ENCODE measurements at regions not wholly inside any gene's neighbourhood (a gene's known extent, or its start where the extent isn't known, plus 50 kb on each side); places are given as distances from the start of the nearest gene placed in this dataset.

GRCh38 chr17:36746381-36747053 lies 145.1 kb downstream of the MRM1 start:
- ChIA-PET POLR2A (no interaction called here), CTCF (no interaction called here)
- H3K4me3 ChIP-seq (ENCODE audit: control insufficient read depth in 1 of 7, extremely low read depth in 1 of 7, insufficient read depth in 4 of 7, low read depth in 2 of 7, low read length in 6 of 7): no peak overlapping the region
- H3K27ac ChIP-seq (ENCODE audit: insufficient read depth in 1 of 2, low read depth in 1 of 2, low read length in 2 of 2, poor library complexity in 1 of 2, severe bottlenecking in 2 of 2): no peak overlapping the region
- no peaks in the 10 kb centered on the region for H3K36me3 ChIP-seq (ENCODE audit: control insufficient read depth in 4 of 4, insufficient read depth in 4 of 4, low read length in 3 of 4)
- 93% methylated on average over 16 of the region's 18 CpGs for WGBS (ENCODE audit: insufficient coverage)
- no peaks in the 10 kb centered on the region for H3K4me1 ChIP-seq (ENCODE audit: control extremely low read depth in 1 of 4, control insufficient read depth in 4 of 4, insufficient read depth in 4 of 4, low read length in 3 of 4)
- DNase-seq: no peak
- peaks cover 0 to 2% (median 0%) of the 10 kb centered on the region in 5 experiments for H3K9me3 ChIP-seq (ENCODE audit: control extremely low read depth in 1 of 5, control insufficient read depth in 4 of 5, insufficient read depth in 2 of 5, low read depth in 1 of 5, low read length in 4 of 5)
- H3K27me3 ChIP-seq (replicated peaks in 2 of 5; ENCODE audit: control insufficient read depth in 4 of 5, insufficient read depth in 5 of 5, low read length in 4 of 5): peaks cover 0 to 6% (median 4%) of the 10 kb centered on the region in 5 experiments

- ChIA-PET POLR2A (no interaction called here), CTCF (interaction anchor here (1.4 kb wide), 1 partner anchor 10 kb away, joined by 3 read pairs; no protein-coding TSS in a partner anchor)
- WGBS (ENCODE audit: insufficient coverage): 96% methylated on average over 12 of the region's 12 CpGs
Observed at GRCh38 chr17:36747861-36748260, 146.5 kb downstream of the MRM1 start.

GRCh38 chr17:36748272-36748671 lies 146.9 kb downstream of the MRM1 start:
- 85% methylated on average over 9 of the region's 10 CpGs for WGBS (ENCODE audit: insufficient coverage)
- H3K4me1 ChIP-seq (ENCODE audit: control extremely low read depth in 1 of 4, control insufficient read depth in 4 of 4, insufficient read depth in 4 of 4, low read length in 3 of 4): no peaks in the 10 kb centered on the region

More at GRCh38 chr17:36747861-36748260, 146.5 kb downstream of the MRM1 start:
- no peak overlapping the region for H3K4me3 ChIP-seq (ENCODE audit: control insufficient read depth in 1 of 7, extremely low read depth in 1 of 7, insufficient read depth in 4 of 7, low read depth in 2 of 7, low read length in 6 of 7)
- H3K9me3 ChIP-seq (ENCODE audit: control extremely low read depth in 1 of 5, control insufficient read depth in 4 of 5, insufficient read depth in 2 of 5, low read depth in 1 of 5, low read length in 4 of 5): peaks cover 0 to 2% (median 0%) of the 10 kb centered on the region in 5 experiments
- DNase-seq: no peak
- H3K36me3 ChIP-seq (ENCODE audit: control insufficient read depth in 4 of 4, insufficient read depth in 4 of 4, low read length in 3 of 4): no peaks in the 10 kb centered on the region
- H3K27ac ChIP-seq (ENCODE audit: insufficient read depth in 1 of 2, low read depth in 1 of 2, low read length in 2 of 2, poor library complexity in 1 of 2, severe bottlenecking in 2 of 2): no peak overlapping the region
- H3K4me1 ChIP-seq (ENCODE audit: control extremely low read depth in 1 of 4, control insufficient read depth in 4 of 4, insufficient read depth in 4 of 4, low read length in 3 of 4): no peaks in the 10 kb centered on the region
- peaks cover 0 to 7% (median 4%) of the 10 kb centered on the region in 5 experiments for H3K27me3 ChIP-seq (replicated peaks in 2 of 5; ENCODE audit: control insufficient read depth in 4 of 5, insufficient read depth in 5 of 5, low read length in 4 of 5)

GRCh38 chr17:36749493-36749892 lies 148.1 kb downstream of the MRM1 start:
- WGBS (ENCODE audit: insufficient coverage): 91% methylated on average over 13 of the region's 17 CpGs
- peaks cover 2 to 9% (median 4%) of the 10 kb centered on the region in 5 experiments for H3K27me3 ChIP-seq (replicated peaks in 2 of 5; ENCODE audit: control insufficient read depth in 4 of 5, insufficient read depth in 5 of 5, low read length in 4 of 5)
- CTCF ChIA-PET: interaction anchor here (1.4 kb wide), 1 partner anchor 9 kb away, joined by 3 read pairs; no protein-coding TSS in a partner anchor

More at GRCh38 chr17:36748272-36748671, 146.9 kb downstream of the MRM1 start:
- DNase-seq: no peak
- Histone ChIP-seq H3K27me3 (replicated peaks in 2 of 5; ENCODE audit: control insufficient read depth in 4 of 5, insufficient read depth in 5 of 5, low read length in 4 of 5) (peaks cover 0 to 9% (median 4%) of the 10 kb centered on the region in 5 experiments), H3K9me3 (ENCODE audit: control extremely low read depth in 1 of 5, control insufficient read depth in 4 of 5, insufficient read depth in 2 of 5, low read depth in 1 of 5, low read length in 4 of 5) (peaks cover 0 to 2% (median 0%) of the 10 kb centered on the region in 5 experiments), H3K27ac (ENCODE audit: insufficient read depth in 1 of 2, low read depth in 1 of 2, low read length in 2 of 2, poor library complexity in 1 of 2, severe bottlenecking in 2 of 2) (no peak overlapping the region), H3K36me3 (ENCODE audit: control insufficient read depth in 4 of 4, insufficient read depth in 4 of 4, low read length in 3 of 4) (no peaks in the 10 kb centered on the region), H3K4me3 (ENCODE audit: control insufficient read depth in 1 of 7, extremely low read depth in 1 of 7, insufficient read depth in 4 of 7, low read depth in 2 of 7, low read length in 6 of 7) (no peak overlapping the region)
- CTCF ChIA-PET: interaction anchor here (1.4 kb wide), 1 partner anchor 10 kb away, joined by 3 read pairs; no protein-coding TSS in a partner anchor
- POLR2A ChIA-PET: no interaction called here

GRCh38 chr17:36750316-36750885 lies 149.0 kb downstream of the MRM1 start:
- Histone ChIP-seq H3K27me3 (replicated peaks in 2 of 5; ENCODE audit: control insufficient read depth in 4 of 5, insufficient read depth in 5 of 5, low read length in 4 of 5) (peaks cover 2 to 11% (median 4%) of the 10 kb centered on the region in 5 experiments), H3K9me3 (ENCODE audit: control extremely low read depth in 1 of 5, control insufficient read depth in 4 of 5, insufficient read depth in 2 of 5, low read depth in 1 of 5, low read length in 4 of 5) (no peaks in the 10 kb centered on the region), H3K4me1 (ENCODE audit: control extremely low read depth in 1 of 4, control insufficient read depth in 4 of 4, insufficient read depth in 4 of 4, low read length in 3 of 4) (no peaks in the 10 kb centered on the region), H3K36me3 (ENCODE audit: control insufficient read depth in 4 of 4, insufficient read depth in 4 of 4, low read length in 3 of 4) (no peaks in the 10 kb centered on the region), H3K27ac (ENCODE audit: insufficient read depth in 1 of 2, low read depth in 1 of 2, low read length in 2 of 2, poor library complexity in 1 of 2, severe bottlenecking in 2 of 2) (no peak overlapping the region), H3K4me3 (ENCODE audit: control insufficient read depth in 1 of 7, extremely low read depth in 1 of 7, insufficient read depth in 4 of 7, low read depth in 2 of 7, low read length in 6 of 7) (no peak overlapping the region)
- ChIA-PET CTCF (no interaction called here), POLR2A (no interaction called here)
- no peak for DNase-seq
- 94% methylated on average over 7 of the region's 10 CpGs for WGBS (ENCODE audit: insufficient coverage)

More at GRCh38 chr17:36749493-36749892, 148.1 kb downstream of the MRM1 start:
- Histone ChIP-seq H3K27ac (ENCODE audit: insufficient read depth in 1 of 2, low read depth in 1 of 2, low read length in 2 of 2, poor library complexity in 1 of 2, severe bottlenecking in 2 of 2) (no peak overlapping the region), H3K4me1 (ENCODE audit: control extremely low read depth in 1 of 4, control insufficient read depth in 4 of 4, insufficient read depth in 4 of 4, low read length in 3 of 4) (no peaks in the 10 kb centered on the region), H3K9me3 (ENCODE audit: control extremely low read depth in 1 of 5, control insufficient read depth in 4 of 5, insufficient read depth in 2 of 5, low read depth in 1 of 5, low read length in 4 of 5) (no peaks in the 10 kb centered on the region), H3K36me3 (ENCODE audit: control insufficient read depth in 4 of 4, insufficient read depth in 4 of 4, low read length in 3 of 4) (no peaks in the 10 kb centered on the region), H3K4me3 (ENCODE audit: control insufficient read depth in 1 of 7, extremely low read depth in 1 of 7, insufficient read depth in 4 of 7, low read depth in 2 of 7, low read length in 6 of 7) (no peak overlapping the region)
- POLR2A ChIA-PET: no interaction called here
- DNase-seq: no peak

GRCh38 chr17:36752096-36752888 lies 150.9 kb downstream of the MRM1 start:
- H3K9me3 ChIP-seq (ENCODE audit: control extremely low read depth in 1 of 5, control insufficient read depth in 4 of 5, insufficient read depth in 2 of 5, low read depth in 1 of 5, low read length in 4 of 5): no peaks in the 10 kb centered on the region
- CTCF ChIA-PET: no interaction called here
- POLR2A ChIA-PET: no interaction called here
- H3K27ac ChIP-seq (ENCODE audit: insufficient read depth in 1 of 2, low read depth in 1 of 2, low read length in 2 of 2, poor library complexity in 1 of 2, severe bottlenecking in 2 of 2): no peak overlapping the region
- H3K36me3 ChIP-seq (ENCODE audit: control insufficient read depth in 4 of 4, insufficient read depth in 4 of 4, low read length in 3 of 4): no peaks in the 10 kb centered on the region
- H3K27me3 ChIP-seq (replicated peaks in 2 of 5; ENCODE audit: control insufficient read depth in 4 of 5, insufficient read depth in 5 of 5, low read length in 4 of 5): peaks cover 2 to 11% (median 4%) of the 10 kb centered on the region in 5 experiments
- H3K4me1 ChIP-seq (ENCODE audit: control extremely low read depth in 1 of 4, control insufficient read depth in 4 of 4, insufficient read depth in 4 of 4, low read length in 3 of 4): no peaks in the 10 kb centered on the region
- H3K4me3 ChIP-seq (ENCODE audit: control insufficient read depth in 1 of 7, extremely low read depth in 1 of 7, insufficient read depth in 4 of 7, low read depth in 2 of 7, low read length in 6 of 7): no peak overlapping the region
- 86% methylated on average over 7 of the region's 10 CpGs for WGBS (ENCODE audit: insufficient coverage)
- DNase-seq: no peak

Measured in common myeloid progenitor, CD34-positive (primary cell).